Ishikawa (cell line): ENCODE measurements at regions not wholly inside any gene's neighbourhood (a gene's known extent, or its start where the extent isn't known, plus 50 kb on each side); places are given as distances from the start of the nearest gene placed in this dataset.

Experiments
- EP300 ChIP-seq: IDR thresholded peaks from 2 replicates; pipeline ENCODE4 v1.6.1; 2012; ENCODE audit warnings: borderline replicate concordance
- FOXM1 ChIP-seq: IDR thresholded peaks from 2 replicates; pipeline ENCODE4 v1.6.1; 2012; ENCODE audit warnings: low read depth, borderline replicate concordance
- TAF1 ChIP-seq: IDR thresholded peaks from 2 replicates; pipeline ENCODE4 v1.6.1; 2012; ENCODE audit warnings: low read depth, mild to moderate bottlenecking
- TCF12 ChIP-seq: IDR thresholded peaks from 2 replicates; pipeline ENCODE4 v1.6.1; 2012; ENCODE audit warnings: low read depth
- USF1 ChIP-seq: IDR thresholded peaks from 2 replicates; pipeline ENCODE4 v1.6.1; 2012
- YY1 ChIP-seq: IDR thresholded peaks from 2 replicates; pipeline ENCODE4 v1.6.1; 2012; ENCODE audit warnings: low read depth

GRCh38 chr12:30155001-30155730 lies 371.4 kb upstream of the TMTC1 start:
- TF ChIP-seq TCF12 (no peak), EP300 (no peak), TAF1 (no peak), USF1 (no peak), YY1 (no peak), FOXM1 (no peak)
